HFF-Myc (cell line): ENCODE measurements at regions not wholly inside any gene's neighbourhood (a gene's known extent, or its start where the extent isn't known, plus 50 kb on each side); places are given as distances from the start of the nearest gene placed in this dataset.

Source experiments
- DNase-seq: peaks from one replicate; pipeline ENCODE4 v3.0.0-alpha.2; 2011; ENCODE audit warnings: low read depth; ENCODE audit errors: extremely low read depth
- H3K4me3 ChIP-seq: replicated peaks from 2 replicates; pipeline ENCODE4 v1.5.1; 2011; ENCODE audit warnings: low read depth, mild to moderate bottlenecking, control low read depth, low read length
- TF ChIP-seq, protein P1 (sequence below): IDR thresholded peaks from 2 replicates; pipeline ENCODE4 v1.5.1; 2012; ENCODE audit warnings: mild to moderate bottlenecking, low read depth, low read length, control low read depth; ENCODE audit errors: missing control alignments

DNA sequence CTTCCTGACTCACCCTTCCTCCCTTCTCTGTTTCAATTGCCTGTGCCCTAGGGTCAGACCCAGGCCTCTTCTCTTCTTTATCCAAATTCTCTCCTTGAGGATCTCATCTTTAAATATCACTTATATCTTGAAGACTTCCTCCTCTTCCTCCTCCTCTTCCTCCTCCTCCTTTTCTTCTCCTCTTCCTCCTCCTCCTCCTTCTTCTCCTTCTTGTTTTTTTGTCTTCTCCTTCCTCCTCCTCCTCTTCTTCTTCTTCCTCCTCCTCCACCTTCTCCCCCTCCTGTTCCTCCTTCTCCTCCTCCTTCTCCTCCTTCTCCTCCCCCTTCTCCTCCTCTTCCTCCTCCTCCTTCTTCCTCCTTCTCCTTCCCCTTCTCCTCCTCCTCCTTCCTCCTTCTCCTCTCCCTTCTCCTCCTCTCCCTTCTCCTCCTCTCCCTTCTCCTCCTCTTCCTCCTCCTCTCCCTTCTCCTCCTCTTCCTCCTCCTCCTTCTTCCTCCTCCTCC lies 127.6 kb upstream of the AKIRIN2 start:
- TF ChIP-seq, protein P1, sequence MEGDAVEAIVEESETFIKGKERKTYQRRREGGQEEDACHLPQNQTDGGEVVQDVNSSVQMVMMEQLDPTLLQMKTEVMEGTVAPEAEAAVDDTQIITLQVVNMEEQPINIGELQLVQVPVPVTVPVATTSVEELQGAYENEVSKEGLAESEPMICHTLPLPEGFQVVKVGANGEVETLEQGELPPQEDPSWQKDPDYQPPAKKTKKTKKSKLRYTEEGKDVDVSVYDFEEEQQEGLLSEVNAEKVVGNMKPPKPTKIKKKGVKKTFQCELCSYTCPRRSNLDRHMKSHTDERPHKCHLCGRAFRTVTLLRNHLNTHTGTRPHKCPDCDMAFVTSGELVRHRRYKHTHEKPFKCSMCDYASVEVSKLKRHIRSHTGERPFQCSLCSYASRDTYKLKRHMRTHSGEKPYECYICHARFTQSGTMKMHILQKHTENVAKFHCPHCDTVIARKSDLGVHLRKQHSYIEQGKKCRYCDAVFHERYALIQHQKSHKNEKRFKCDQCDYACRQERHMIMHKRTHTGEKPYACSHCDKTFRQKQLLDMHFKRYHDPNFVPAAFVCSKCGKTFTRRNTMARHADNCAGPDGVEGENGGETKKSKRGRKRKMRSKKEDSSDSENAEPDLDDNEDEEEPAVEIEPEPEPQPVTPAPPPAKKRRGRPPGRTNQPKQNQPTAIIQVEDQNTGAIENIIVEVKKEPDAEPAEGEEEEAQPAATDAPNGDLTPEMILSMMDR: no peak
- H3K4me3 ChIP-seq: no peak overlapping the region
- DNase-seq: no peak

DNA sequence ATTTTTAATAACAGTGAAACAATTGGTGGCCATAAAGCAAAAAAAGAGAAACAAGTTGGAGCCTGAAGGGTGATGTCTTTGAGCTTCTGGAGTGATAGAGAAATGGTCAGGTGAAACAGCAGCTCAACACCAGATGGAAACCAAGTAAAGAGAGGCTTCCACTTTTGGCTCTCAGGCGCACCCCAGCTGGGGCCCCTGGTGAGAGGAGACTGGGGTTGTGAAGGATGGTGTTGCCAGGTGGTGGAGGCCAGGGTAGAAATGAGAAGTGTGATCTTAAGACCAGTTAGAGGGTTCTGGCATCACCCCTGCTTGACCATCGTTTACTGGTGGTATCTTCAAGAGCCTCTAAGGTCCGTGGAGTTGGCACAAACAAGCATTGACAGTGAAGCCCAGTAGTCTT lies 126.0 kb upstream of the AKIRIN2 start:
- TF ChIP-seq, protein P1: no peak
- no peak overlapping the region for H3K4me3 ChIP-seq
- DNase-seq: no peak

DNA sequence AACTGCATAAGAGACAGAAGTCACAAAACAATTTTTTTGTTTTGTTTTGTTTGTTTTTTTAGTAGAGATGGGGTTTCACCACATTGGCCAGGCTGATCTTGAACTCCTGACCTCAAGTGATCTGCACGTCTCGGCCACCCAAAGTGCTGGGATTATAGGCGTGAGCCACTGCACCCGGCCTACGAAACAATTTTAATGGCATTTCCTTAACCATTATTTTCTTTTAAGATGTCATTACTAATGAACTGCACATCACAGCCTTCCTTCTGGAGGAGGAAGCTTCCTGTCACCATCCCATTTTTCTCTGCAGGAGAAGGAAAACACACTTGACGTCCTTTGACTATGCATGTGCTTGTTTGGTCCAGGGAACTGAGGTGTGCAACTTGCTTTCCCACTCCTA lies 125.3 kb upstream of the AKIRIN2 start:
- TF ChIP-seq, protein P1: no peak
- no peak overlapping the region for H3K4me3 ChIP-seq
- no peak for DNase-seq

DNA sequence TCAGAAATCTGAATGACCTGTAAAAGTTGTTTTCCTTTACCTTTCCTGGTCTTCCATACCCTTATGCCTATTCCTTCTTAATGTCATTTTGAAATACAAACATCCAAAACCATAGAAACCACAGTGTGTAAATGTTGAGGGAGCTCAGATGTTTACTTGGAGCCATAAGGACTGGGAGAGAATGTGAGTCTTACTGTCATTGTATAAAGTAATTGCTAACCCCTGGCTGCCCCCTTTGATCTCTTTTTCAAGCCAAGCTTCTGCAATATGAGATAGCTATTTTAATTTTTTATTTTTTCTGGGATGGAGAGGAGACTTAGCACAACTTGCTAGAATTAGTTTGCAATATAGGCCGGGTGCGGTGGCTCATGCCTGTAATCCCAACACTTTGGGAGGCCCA lies 124.4 kb upstream of the AKIRIN2 start:
- TF ChIP-seq, protein P1: no peak
- no peak for DNase-seq
- no peak overlapping the region for H3K4me3 ChIP-seq

DNA sequence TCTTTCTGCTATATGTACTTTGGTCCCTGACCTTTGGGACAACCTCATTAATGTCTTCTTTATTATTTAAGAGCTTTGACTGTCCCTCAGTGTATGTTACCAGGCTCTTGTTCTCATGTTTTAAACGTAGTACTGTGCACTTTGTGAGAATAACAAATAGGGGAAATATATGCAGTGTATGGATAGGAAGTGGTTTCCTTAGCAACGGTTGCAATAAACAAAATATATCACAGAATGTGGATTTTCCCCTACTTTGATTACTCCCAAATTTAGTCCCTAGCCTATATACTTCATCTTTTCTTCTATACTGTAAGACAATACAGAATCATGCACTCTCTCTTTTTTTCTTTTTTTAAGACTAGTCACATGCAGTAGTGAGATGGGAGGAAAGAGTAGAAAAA lies 123.8 kb upstream of the AKIRIN2 start:
- TF ChIP-seq, protein P1: no peak
- no peak for DNase-seq
- no peak overlapping the region for H3K4me3 ChIP-seq

DNA sequence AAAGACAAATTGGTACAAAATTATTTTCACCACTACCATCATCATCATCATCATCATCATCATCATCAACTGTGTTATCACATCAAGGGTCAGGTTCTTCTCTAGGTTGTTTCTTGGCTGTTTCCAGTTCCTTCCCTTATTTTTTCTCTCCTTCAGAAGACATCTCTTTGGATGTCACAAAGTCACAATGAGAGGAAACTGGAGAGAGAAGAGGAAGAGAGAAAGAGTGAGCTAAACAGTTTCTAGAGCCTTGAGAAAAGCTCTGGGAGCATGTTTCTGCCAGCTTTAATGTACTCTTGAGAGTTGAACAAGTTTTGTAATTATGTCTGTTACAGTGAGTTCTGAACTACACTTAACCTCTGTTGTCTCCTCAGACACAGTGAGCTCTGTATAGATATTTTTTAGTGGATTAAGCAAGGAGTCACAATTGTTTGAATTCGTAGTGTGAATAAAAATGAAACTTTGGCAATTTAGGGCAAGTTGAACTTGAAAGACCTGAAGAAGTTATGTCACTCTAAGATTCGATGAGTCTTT lies 123.0 kb upstream of the AKIRIN2 start:
- no peak overlapping the region for H3K4me3 ChIP-seq
- TF ChIP-seq, protein P1: no peak
- no peak for DNase-seq

DNA sequence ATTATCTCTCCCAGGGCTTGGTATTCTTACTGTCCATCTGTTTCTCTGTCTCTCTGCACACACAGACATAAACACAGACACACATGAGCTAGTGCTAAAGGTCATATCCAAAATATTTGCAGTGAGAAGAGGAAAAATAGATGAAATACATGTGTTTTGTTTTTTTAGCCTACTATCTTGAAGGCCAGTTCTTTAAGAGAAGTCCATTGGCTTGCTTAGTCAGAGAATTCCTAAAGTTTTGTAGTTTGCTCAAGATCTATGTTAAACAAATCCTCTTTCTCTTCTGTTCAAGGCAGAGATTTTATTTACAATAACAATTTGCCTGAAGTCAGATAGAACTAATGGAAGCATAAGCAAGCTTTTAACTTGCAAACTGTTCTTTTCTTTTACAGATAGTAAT lies 120.0 kb upstream of the AKIRIN2 start:
- no peak overlapping the region for H3K4me3 ChIP-seq
- no peak for DNase-seq
- TF ChIP-seq, protein P1: no peak
